Panc1 (cell line): ENCODE measurements at regions not wholly inside any gene's neighbourhood (a gene's known extent, or its start where the extent isn't known, plus 50 kb on each side); places are given as distances from the start of the nearest gene placed in this dataset.

Experiments used
- ATAC-seq: fragments of 200-7000 bp; cut with Tn5 transposase; 2 replicates; pipeline ENCODE4 v1.9.1; 2020; ENCODE audit warnings: mild to moderate bottlenecking, moderate library complexity
- BruUV-seq: library from RNA; stranded (reverse); fragments of 400-500 nt; replicated peaks from 2 replicates; lab custom pipeline; 2021; lab: Mats Ljungman, UMichigan
- CTCF ChIA-PET: fragments of 300-600 bp; sonication (Branson Sonifier 250); formaldehyde crosslinking; loops from one replicate; lab custom pipeline; 2022; ENCODE audit warnings: antibody characterized with exemption; lab: Charles Lee
- POLR2A ChIA-PET: fragments of 300-600 bp; sonication (Branson Sonifier 250); formaldehyde crosslinking; loops from one replicate; lab custom pipeline; 2022; ENCODE audit warnings: antibody characterized with exemption; lab: Charles Lee
- DNase-seq: peaks from one replicate; pipeline ENCODE4 v3.0.0-alpha.2; 2010; ENCODE audit warnings: low read depth, low spot score
- H3K27ac ChIP-seq: 2 replicates; pipeline ENCODE4 v1.5.1; 2011; ENCODE audit warnings: mild to moderate bottlenecking, low read length, inconsistent platforms
- H3K27me3 ChIP-seq: fragments of 200-500 bp; sonication (Bioruptor generic); 2 replicates; pipeline ENCODE4 v1.6.0; 2014; ENCODE audit warnings: low read length, inconsistent platforms; ENCODE audit not compliant: control insufficient read depth, insufficient read depth
- H3K36me3 ChIP-seq: fragments of 200-500 bp; sonication (Bioruptor generic); 2 replicates; pipeline ENCODE4 v1.5.1; 2014; ENCODE audit warnings: inconsistent platforms, mild to moderate bottlenecking, low read length, moderate library complexity; ENCODE audit not compliant: control insufficient read depth, insufficient read depth
- H3K4me1 ChIP-seq: 2 replicates; pipeline ENCODE4 v1.5.1; 2011; ENCODE audit warnings: inconsistent platforms, mild to moderate bottlenecking, low read length, moderate library complexity; ENCODE audit not compliant: control insufficient read depth, insufficient read depth
- H3K4me3 ChIP-seq, 2 experiments: 2 replicates each; pipeline ENCODE4 v1.5.1; 2011 to 2012; ENCODE audit warnings: low read depth in 2 of 2, low read length in 2 of 2, mild to moderate bottlenecking in 2 of 2, inconsistent platforms in 1 of 2, moderate library complexity in 1 of 2
- H3K9me3 ChIP-seq: fragments of 200-500 bp; sonication (Bioruptor generic); 2 replicates; pipeline ENCODE4 v1.5.1; 2014; ENCODE audit warnings: low read depth, mild to moderate bottlenecking, inconsistent platforms, low read length, moderate library complexity; ENCODE audit not compliant: control insufficient read depth, insufficient read depth
- CTCF ChIP-seq: fragments of 450-650 bp; IDR thresholded peaks from 2 replicates; pipeline ENCODE4 v1.5.1; 2017; ENCODE audit warnings: mild to moderate bottlenecking
- POLR2AphosphoS5 ChIP-seq: IDR thresholded peaks from 2 replicates; pipeline ENCODE4 v1.6.1; 2012; ENCODE audit warnings: mild to moderate bottlenecking, low read depth, low read length, moderate library complexity
- REST ChIP-seq, 2 experiments: IDR thresholded peaks; 2 replicates each; pipeline ENCODE4 v1.6.1; 2011 to 2012; ENCODE audit warnings: low read depth in 2 of 2, control low read depth in 1 of 2, low read length in 1 of 2, mild to moderate bottlenecking in 1 of 2, moderate library complexity in 1 of 2; ENCODE audit not compliant: insufficient read depth in 1 of 2
- SIN3A ChIP-seq: IDR thresholded peaks from 2 replicates; pipeline ENCODE4 v1.6.1; 2012; ENCODE audit warnings: low read depth, mild to moderate bottlenecking, low read length, moderate library complexity, borderline replicate concordance; ENCODE audit not compliant: insufficient read depth
- TCF7L2 ChIP-seq: IDR thresholded peaks from 2 replicates; pipeline ENCODE4 v1.6.1; 2011; ENCODE audit warnings: mild to moderate bottlenecking, low read depth, low read length, inconsistent platforms
- in situ Hi-C: cut with HindIII; loops from 2 replicates; pipeline ENCODE4 v1.10.0; 2016; ENCODE audit warnings: low sequenced_read_pairs, low pct_unique_long_range_greater_than_20kb
- intact Hi-C: fragments of 100-400 bp; cut with micrococcal nuclease; formaldehyde crosslinking; loops from one replicate; pipeline ENCODE4 v1.10.0; 2022; ENCODE audit not compliant: unreplicated experiment

- POLR2A ChIA-PET, result no interaction called here
- Histone ChIP-seq H3K27me3 (peaks cover 2% of the 10 kb centered on the region), H3K9me3 (no peaks in the 10 kb centered on the region), H3K4me3 (no peak overlapping the region), H3K4me1 (no peaks in the 10 kb centered on the region), H3K36me3 (no peaks in the 10 kb centered on the region), H3K27ac (no peak overlapping the region)
- ATAC-seq, result no peak
- no peak for DNase-seq
- BruUV-seq, result no TSS peak
- in situ Hi-C loops, result no loop called here
- CTCF ChIA-PET, result no interaction called here
- intact Hi-C loops, result no loop called here
- TF ChIP-seq POLR2AphosphoS5 (no peak), TCF7L2 (no peak), SIN3A (no peak), REST (IDR thresholded peaks at IDR 0.05; ENCODE audit: insufficient read depth in 1 of 2, low read depth in 2 of 2, low read length in 1 of 2) (no peak), CTCF (no peak)
These were observed 163.3 kb downstream of the QPCT start for GRCh38 chr2:37507703-37508102.

- H3K27ac ChIP-seq, result no peak overlapping the region
- H3K27me3 ChIP-seq, result no peaks in the 10 kb centered on the region
- POLR2A ChIA-PET, result no interaction called here
- H3K4me3 ChIP-seq, result no peak overlapping the region
- H3K36me3 ChIP-seq, result no peaks in the 10 kb centered on the region
- TF ChIP-seq CTCF (no peak), SIN3A (no peak), POLR2AphosphoS5 (no peak), TCF7L2 (no peak), REST (IDR thresholded peaks at IDR 0.05; ENCODE audit: insufficient read depth in 1 of 2, low read depth in 2 of 2, low read length in 1 of 2) (no peak)
- CTCF ChIA-PET, result no interaction called here
- no peaks in the 10 kb centered on the region for H3K9me3 ChIP-seq
- no peaks in the 10 kb centered on the region for H3K4me1 ChIP-seq
- DNase-seq (no peak), ATAC-seq (no peak)
- intact Hi-C loops (no loop called here), in situ Hi-C loops (no loop called here)
- BruUV-seq, result no TSS peak
These were observed 158.5 kb downstream of the CDC42EP3 start for GRCh38 chr2:37512971-37513370.
